A673 (cell line): ENCODE measurements at regions not wholly inside any gene's neighbourhood (a gene's known extent, or its start where the extent isn't known, plus 50 kb on each side); places are given as distances from the start of the nearest gene placed in this dataset.

ENCODE experiments used
- BruUV-seq: library from RNA; stranded (reverse); fragments of 400-500 nt; replicated peaks from 2 replicates; lab custom pipeline; 2021; lab: Mats Ljungman, UMichigan
- CTCF ChIA-PET: fragments of 300-600 bp; sonication (Branson Sonifier 250); formaldehyde crosslinking; loops from one replicate; lab custom pipeline; 2022; ENCODE audit warnings: antibody characterized with exemption; lab: Charles Lee
- POLR2A ChIA-PET: fragments of 300-600 bp; sonication (Branson Sonifier 250); formaldehyde crosslinking; loops from one replicate; lab custom pipeline; 2022; ENCODE audit warnings: antibody characterized with exemption; ENCODE audit not compliant: low non-redundant PET; lab: Charles Lee
- DNase-seq: peaks from one replicate; pipeline ENCODE4 v3.0.0-alpha.2; 2015; ENCODE audit warnings: low spot score
- H3K27ac ChIP-seq: fragments of 200-600 bp; sonication (generic); 2 replicates; pipeline ENCODE4 v1.5.1; 2016; ENCODE audit warnings: mixed run types, low read depth, mild to moderate bottlenecking, mixed read lengths, antibody characterized with exemption, low read length; ENCODE audit not compliant: poor library complexity, severe bottlenecking
- H3K27me3 ChIP-seq: fragments of 200-600 bp; sonication (generic); replicated peaks from 2 replicates; pipeline ENCODE4 v1.6.1; 2017; ENCODE audit warnings: mixed run types, low read depth, mild to moderate bottlenecking, mixed read lengths, antibody characterized with exemption, low read length; ENCODE audit not compliant: insufficient read depth, poor library complexity
- H3K36me3 ChIP-seq: fragments of 200-600 bp; sonication (generic); 2 replicates; pipeline ENCODE4 v1.6.1; 2016; ENCODE audit warnings: mixed run types, mild to moderate bottlenecking, mixed read lengths, antibody characterized with exemption, low read length; ENCODE audit not compliant: insufficient read depth, poor library complexity, severe bottlenecking
- H3K4me1 ChIP-seq: fragments of 200-600 bp; sonication (generic); 2 replicates; pipeline ENCODE4 v1.6.1; 2017; ENCODE audit warnings: mixed run types, mild to moderate bottlenecking, mixed read lengths, antibody characterized with exemption, low read length; ENCODE audit not compliant: insufficient read depth, poor library complexity, severe bottlenecking
- H3K4me3 ChIP-seq: fragments of 200-600 bp; sonication (generic); 2 replicates; pipeline ENCODE4 v1.5.1; 2016; ENCODE audit warnings: low read depth, mixed run types, mild to moderate bottlenecking, mixed read lengths, low read length; ENCODE audit not compliant: poor library complexity, severe bottlenecking
- H3K9me3 ChIP-seq: fragments of 200-600 bp; sonication (generic); 2 replicates; pipeline ENCODE4 v1.6.1; 2016; ENCODE audit warnings: mixed run types, low read depth, mild to moderate bottlenecking, mixed read lengths, antibody characterized with exemption, low read length; ENCODE audit not compliant: poor library complexity, severe bottlenecking
- CTCF ChIP-seq: fragments of 300-800, 200-600 bp; sonication (generic); conservative IDR thresholded peaks from 2 replicates; pipeline ENCODE4 v1.5.1; 2017; ENCODE audit warnings: low read depth, mild to moderate bottlenecking, antibody characterized with exemption, low read length, moderate library complexity, mixed read lengths
- EZH2 ChIP-seq: fragments of 200-600 bp; sonication (generic); IDR thresholded peaks from 2 replicates; pipeline ENCODE4 v1.6.1; 2017; ENCODE audit warnings: borderline replicate concordance, low read depth, mild to moderate bottlenecking, mixed read lengths, antibody characterized with exemption, low read length; ENCODE audit not compliant: poor library complexity, severe bottlenecking
- intact Hi-C: fragments of 100-400 bp; cut with micrococcal nuclease; formaldehyde crosslinking; loops from one replicate; pipeline ENCODE4 v1.10.0; 2022; ENCODE audit not compliant: unreplicated experiment

- no peaks in the 10 kb centered on the region for H3K4me1 ChIP-seq
- ChIA-PET POLR2A (no interaction called here), CTCF (no interaction called here)
- no peak overlapping the region for H3K27ac ChIP-seq
- no peak for TF ChIP-seq EZH2
- no peak for TF ChIP-seq CTCF
- no peaks in the 10 kb centered on the region for H3K9me3 ChIP-seq
- intact Hi-C loops: no loop called here
- no TSS peak for BruUV-seq
- no peak for DNase-seq
- H3K27me3 ChIP-seq: no peaks in the 10 kb centered on the region
- no peaks in the 10 kb centered on the region for H3K36me3 ChIP-seq
- no peak overlapping the region for H3K4me3 ChIP-seq
Measured at GRCh38 chr2:497770-498492, 179.3 kb downstream of the TMEM18 start.

GRCh38 chr2:496729-497128 lies 180.5 kb downstream of the TMEM18 start:
- no peak for DNase-seq
- Histone ChIP-seq H3K4me3 (no peak overlapping the region), H3K27ac (no peak overlapping the region), H3K36me3 (no peaks in the 10 kb centered on the region), H3K27me3 (no peaks in the 10 kb centered on the region), H3K4me1 (no peaks in the 10 kb centered on the region), H3K9me3 (no peaks in the 10 kb centered on the region)
- TF ChIP-seq EZH2: no peak
- no peak for TF ChIP-seq CTCF
- ChIA-PET CTCF (no interaction called here), POLR2A (no interaction called here)
- intact Hi-C loops: no loop called here
- BruUV-seq: no TSS peak

- intact Hi-C loops: no loop called here
- ChIA-PET CTCF (no interaction called here), POLR2A (no interaction called here)
- Histone ChIP-seq H3K27me3 (no peaks in the 10 kb centered on the region), H3K36me3 (no peaks in the 10 kb centered on the region), H3K4me3 (no peak overlapping the region), H3K27ac (no peak overlapping the region), H3K9me3 (no peaks in the 10 kb centered on the region), H3K4me1 (no peaks in the 10 kb centered on the region)
- BruUV-seq: no TSS peak
- DNase-seq: no peak
- TF ChIP-seq EZH2: no peak
- TF ChIP-seq CTCF: no peak
Measured at GRCh38 chr2:495745-496275, 181.4 kb downstream of the TMEM18 start.
